Fibroblast of lung (primary cell): ENCODE measurements at regions not wholly inside any gene's neighbourhood (a gene's known extent, or its start where the extent isn't known, plus 50 kb on each side); places are given as distances from the start of the nearest gene placed in this dataset.

ENCODE experiments used
- DNase-seq, 2 donors: peaks; one replicate each; pipeline versions ENCODE4 v3.0.0 to v3.0.0-alpha.2; 2010; ENCODE audit warnings: low read depth in 2 of 2
- H2AFZ ChIP-seq: 2 replicates; pipeline ENCODE4 v1.5.1; 2012; ENCODE audit warnings: low read length, control low read depth, inconsistent platforms
- H3K27ac ChIP-seq: 2 replicates; pipeline ENCODE4 v1.5.1; 2011; ENCODE audit warnings: low read length, control low read depth; ENCODE audit not compliant: insufficient read depth
- H3K27me3 ChIP-seq: 2 replicates; pipeline ENCODE4 v1.5.1; 2011; ENCODE audit warnings: mild to moderate bottlenecking, low read length; ENCODE audit not compliant: control insufficient read depth, insufficient read depth
- H3K36me3 ChIP-seq: 2 replicates; pipeline ENCODE4 v1.5.1; 2011; ENCODE audit warnings: low read length; ENCODE audit not compliant: control insufficient read depth, insufficient read depth
- H3K4me1 ChIP-seq: 2 replicates; pipeline ENCODE4 v1.5.1; 2011; ENCODE audit warnings: low read length; ENCODE audit not compliant: control insufficient read depth, insufficient read depth; ENCODE audit errors: extremely low read depth
- H3K4me2 ChIP-seq: 2 replicates; pipeline ENCODE4 v1.5.1; 2011; ENCODE audit warnings: low read length, control low read depth; ENCODE audit not compliant: insufficient read depth; ENCODE audit errors: extremely low read depth
- H3K4me3 ChIP-seq, 4 experiments: fragments of 200-600 bp in 1 of 4; sonication (generic) in 1 of 4; replicated peaks in 1 of 4; 2 replicates each; pipeline ENCODE4 v1.5.1; 2011 to 2016; ENCODE audit warnings: low read length in 4 of 4, low read depth in 3 of 4, mild to moderate bottlenecking in 3 of 4, control low read depth in 2 of 4, inconsistent platforms in 1 of 4, mixed read lengths in 1 of 4; ENCODE audit not compliant: insufficient read depth in 1 of 4; ENCODE audit errors: control extremely low read depth in 1 of 4
- H3K79me2 ChIP-seq: 2 replicates; pipeline ENCODE4 v1.5.1; 2012; ENCODE audit warnings: mild to moderate bottlenecking, low read length, inconsistent platforms; ENCODE audit not compliant: control insufficient read depth, insufficient read depth
- H3K9ac ChIP-seq: 2 replicates; pipeline ENCODE4 v1.5.1; 2011; ENCODE audit warnings: mild to moderate bottlenecking, low read length, control low read depth; ENCODE audit not compliant: insufficient read depth
- H3K9me3 ChIP-seq: 2 replicates; pipeline ENCODE4 v1.5.1; 2012; ENCODE audit warnings: low read depth, low read length; ENCODE audit not compliant: control insufficient read depth, insufficient read depth
- H4K20me1 ChIP-seq: 2 replicates; pipeline ENCODE4 v1.5.1; 2011; ENCODE audit warnings: low read length; ENCODE audit not compliant: control insufficient read depth, insufficient read depth; ENCODE audit errors: extremely low read depth
- EZH2 ChIP-seq: IDR thresholded peaks from 2 replicates; pipeline ENCODE4 v1.5.1; 2012; ENCODE audit warnings: low read length, control low read depth, mild to moderate bottlenecking; ENCODE audit errors: missing control alignments
- TF ChIP-seq, protein P1 (sequence below), 2 donors: IDR thresholded peaks in 1 of 2; conservative IDR thresholded peaks in 1 of 2; 1 replicate in 1 of 2; 2 replicates in 1 of 2; pipeline ENCODE4 v1.5.1; 2011 to 2012; ENCODE audit warnings: low read length in 2 of 2, control low read depth in 1 of 2, inconsistent platforms in 1 of 2, low read depth in 1 of 2, mild to moderate bottlenecking in 1 of 2

- H4K20me1 ChIP-seq: no peaks in the 10 kb centered on the region
- DNase-seq: no peak
- H3K27ac ChIP-seq: no peak overlapping the region
- no peak overlapping the region for H2AFZ ChIP-seq
- no peak overlapping the region for H3K9ac ChIP-seq
- H3K36me3 ChIP-seq: no peaks in the 10 kb centered on the region
- no peak overlapping the region for H3K4me3 ChIP-seq
- no peaks in the 10 kb centered on the region for H3K4me1 ChIP-seq
- H3K27me3 ChIP-seq: no peaks in the 10 kb centered on the region
- H3K4me2 ChIP-seq: no peak overlapping the region
- no peaks in the 10 kb centered on the region for H3K79me2 ChIP-seq
- H3K9me3 ChIP-seq: no peaks in the 10 kb centered on the region
- TF ChIP-seq EZH2: no peak
- TF ChIP-seq, protein P1, sequence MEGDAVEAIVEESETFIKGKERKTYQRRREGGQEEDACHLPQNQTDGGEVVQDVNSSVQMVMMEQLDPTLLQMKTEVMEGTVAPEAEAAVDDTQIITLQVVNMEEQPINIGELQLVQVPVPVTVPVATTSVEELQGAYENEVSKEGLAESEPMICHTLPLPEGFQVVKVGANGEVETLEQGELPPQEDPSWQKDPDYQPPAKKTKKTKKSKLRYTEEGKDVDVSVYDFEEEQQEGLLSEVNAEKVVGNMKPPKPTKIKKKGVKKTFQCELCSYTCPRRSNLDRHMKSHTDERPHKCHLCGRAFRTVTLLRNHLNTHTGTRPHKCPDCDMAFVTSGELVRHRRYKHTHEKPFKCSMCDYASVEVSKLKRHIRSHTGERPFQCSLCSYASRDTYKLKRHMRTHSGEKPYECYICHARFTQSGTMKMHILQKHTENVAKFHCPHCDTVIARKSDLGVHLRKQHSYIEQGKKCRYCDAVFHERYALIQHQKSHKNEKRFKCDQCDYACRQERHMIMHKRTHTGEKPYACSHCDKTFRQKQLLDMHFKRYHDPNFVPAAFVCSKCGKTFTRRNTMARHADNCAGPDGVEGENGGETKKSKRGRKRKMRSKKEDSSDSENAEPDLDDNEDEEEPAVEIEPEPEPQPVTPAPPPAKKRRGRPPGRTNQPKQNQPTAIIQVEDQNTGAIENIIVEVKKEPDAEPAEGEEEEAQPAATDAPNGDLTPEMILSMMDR (conservative IDR thresholded peaks at IDR 0.05 in 1 of 2, IDR thresholded peaks at IDR 0.05 in 1 of 2; ENCODE audit: low read depth in 1 of 2, low read length in 2 of 2): no peak
These were observed 231.8 kb upstream of the MON1B start for GRCh38 chr16:76959166-76959565.

- H2AFZ ChIP-seq: no peak overlapping the region
- H4K20me1 ChIP-seq: no peaks in the 10 kb centered on the region
- H3K9me3 ChIP-seq: no peaks in the 10 kb centered on the region
- H3K27ac ChIP-seq: no peak overlapping the region
- TF ChIP-seq EZH2: no peak
- TF ChIP-seq, protein P1 (conservative IDR thresholded peaks at IDR 0.05 in 1 of 2, IDR thresholded peaks at IDR 0.05 in 1 of 2; ENCODE audit: low read depth in 1 of 2, low read length in 2 of 2): no peak
- no peaks in the 10 kb centered on the region for H3K4me1 ChIP-seq
- H3K27me3 ChIP-seq: no peaks in the 10 kb centered on the region
- DNase-seq: no peak
- no peak overlapping the region for H3K9ac ChIP-seq
- no peaks in the 10 kb centered on the region for H3K79me2 ChIP-seq
- no peaks in the 10 kb centered on the region for H3K36me3 ChIP-seq
- H3K4me3 ChIP-seq: no peak overlapping the region
- no peak overlapping the region for H3K4me2 ChIP-seq
These were observed 227.2 kb upstream of the MON1B start for GRCh38 chr16:76963614-76964315.

DNA sequence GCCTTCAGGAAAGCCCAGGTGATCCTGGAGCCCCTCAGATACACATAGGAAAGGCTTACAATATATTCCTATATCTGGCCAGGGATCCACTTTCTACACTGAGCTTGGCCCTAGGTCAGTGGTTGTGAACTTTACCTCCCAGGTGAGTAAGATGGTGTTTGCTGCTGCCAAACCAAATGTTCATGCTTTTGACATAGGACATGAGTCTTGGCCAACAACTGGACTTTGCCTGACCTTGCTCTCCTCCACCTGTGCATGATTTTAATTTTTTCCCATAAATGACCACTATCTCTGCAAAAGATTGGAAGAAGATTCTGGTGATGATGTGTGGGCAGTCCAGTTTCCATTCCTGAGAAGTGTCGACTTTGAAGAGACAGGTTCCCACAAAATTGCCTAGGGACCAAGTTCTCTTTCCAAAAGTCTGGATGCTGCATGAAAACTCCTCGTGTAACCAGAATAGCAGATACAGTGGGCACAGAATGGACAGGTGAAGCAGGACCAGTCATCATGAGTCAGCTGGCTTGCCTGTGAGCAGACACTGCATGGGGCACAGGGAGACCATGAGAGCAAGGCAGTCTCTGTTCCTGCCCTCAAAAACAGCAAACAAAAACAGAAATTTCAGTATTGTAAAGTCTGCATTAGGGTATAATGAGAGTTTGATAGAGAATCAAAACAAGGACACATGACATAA lies 226.4 kb upstream of the MON1B start:
- H3K4me2 ChIP-seq: no peak overlapping the region
- TF ChIP-seq EZH2: no peak
- TF ChIP-seq, protein P1 (conservative IDR thresholded peaks at IDR 0.05 in 1 of 2, IDR thresholded peaks at IDR 0.05 in 1 of 2; ENCODE audit: low read depth in 1 of 2, low read length in 2 of 2): no peak

More for the DNA sequence above, 226.4 kb upstream of the MON1B start:
- H4K20me1 ChIP-seq: no peaks in the 10 kb centered on the region
- H3K27me3 ChIP-seq: no peaks in the 10 kb centered on the region
- no peaks in the 10 kb centered on the region for H3K9me3 ChIP-seq
- H3K4me3 ChIP-seq: no peak overlapping the region
- no peaks in the 10 kb centered on the region for H3K4me1 ChIP-seq
- DNase-seq: no peak
- H3K79me2 ChIP-seq: no peaks in the 10 kb centered on the region
- no peak overlapping the region for H3K27ac ChIP-seq
- H2AFZ ChIP-seq: no peak overlapping the region
- H3K36me3 ChIP-seq: no peaks in the 10 kb centered on the region
- H3K9ac ChIP-seq: no peak overlapping the region
